ENCODE measurements at regions not wholly inside any gene's neighbourhood (a gene's known extent, or its start where the extent isn't known, plus 50 kb on each side); places are given as distances from the start of the nearest gene placed in this dataset.

DNA sequence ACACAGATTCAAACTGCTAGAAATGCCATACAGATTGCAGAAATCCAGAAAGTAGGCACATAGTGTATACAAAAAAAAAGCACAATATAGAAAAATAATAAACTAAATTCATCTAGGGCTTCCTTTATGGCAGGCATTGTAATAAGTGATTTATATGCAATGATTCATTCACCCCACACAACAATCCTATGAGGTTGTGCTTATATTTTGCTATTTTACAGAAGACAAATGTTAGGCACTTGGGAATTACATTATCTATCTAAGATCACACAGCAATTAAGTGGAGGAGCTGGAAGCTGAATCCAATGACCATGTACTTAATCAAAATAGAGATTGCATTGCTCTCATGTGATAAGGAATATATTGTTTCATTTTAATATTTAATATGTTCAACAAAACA, 225.7 kb upstream of the KCNK2 start (continued):
- TF ChIP-seq PLRG1 (conservative IDR thresholded peaks at IDR 0.05): no peak

DNA sequence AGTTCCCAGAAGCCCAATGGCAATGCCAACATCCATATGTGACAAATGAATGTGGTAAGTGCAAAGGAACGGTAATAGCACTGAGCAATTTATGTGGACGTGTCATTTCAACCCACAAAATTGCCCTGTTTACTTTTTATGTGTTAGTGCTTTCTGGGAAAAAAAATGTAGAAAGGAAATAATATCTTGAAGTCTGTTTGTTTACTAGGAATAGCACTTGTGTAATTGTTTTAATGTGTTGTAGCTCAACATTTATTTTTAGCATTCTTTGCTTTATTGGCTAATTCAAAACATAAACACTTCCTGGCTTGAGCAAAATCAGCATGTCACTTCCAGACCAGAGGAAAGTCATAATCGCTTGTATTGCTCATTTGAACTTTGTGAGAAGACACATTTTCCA, 224.8 kb upstream of the KCNK2 start:
- Histone ChIP-seq H3K27ac (ENCODE audit: extremely low read length, insufficient read depth, low read length) (no peak overlapping the region), H3K4me2 (ENCODE audit: low read depth, low read length) (no peak overlapping the region), H3K36me3 (replicated peaks in 1 of 2; ENCODE audit: control insufficient read depth in 1 of 2, insufficient read depth in 2 of 2, low read length in 2 of 2) (no peaks in the 10 kb centered on the region), H2AFZ (ENCODE audit: low read length) (no peak overlapping the region), H3K4me3 (replicated peaks in 1 of 3; ENCODE audit: insufficient read depth in 1 of 3, low read depth in 2 of 3, low read length in 3 of 3) (no peak overlapping the region), H3K9me3 (ENCODE audit: low read length) (no peaks in the 10 kb centered on the region), H3K4me1 (ENCODE audit: insufficient read depth, low read length) (no peaks in the 10 kb centered on the region), H3K9ac (ENCODE audit: insufficient read depth, low read depth, low read length) (no peak overlapping the region), H3K79me2 (ENCODE audit: insufficient read depth, low read length) (no peaks in the 10 kb centered on the region), H3K27me3 (ENCODE audit: control insufficient read depth in 1 of 2, insufficient read depth in 2 of 2, low read length in 2 of 2) (no peaks in the 10 kb centered on the region), H4K20me1 (ENCODE audit: insufficient read depth, low read length) (no peaks in the 10 kb centered on the region)
- in situ Hi-C loops (cut with HindIII; ENCODE audit: extremely low pct_ligation_motif_present, low pct_unique_long_range_greater_than_20kb): no loop called here
- CTCF ChIA-PET (ENCODE audit: low intra/inter-chr PET ratio, low total read pairs): no interaction called here
- no TSS peak for BruUV-seq (replicated peaks)
- ATAC-seq: no peak
- DNase-seq (ENCODE audit: low spot score): no peak
- WGBS (ENCODE audit: low lambda C conversion rate): 11% methylated on average over 3 of the region's 3 CpGs
- POLR2A ChIA-PET: no interaction called here
- intact Hi-C loops (cut with micrococcal nuclease; ENCODE audit: unreplicated experiment): no loop called here
- TF ChIP-seq ZNF530 (CRISPR knock-in tag; IDR thresholded peaks at IDR 0.05; ENCODE audit: low read depth): no peak
- TF ChIP-seq, protein P1, sequence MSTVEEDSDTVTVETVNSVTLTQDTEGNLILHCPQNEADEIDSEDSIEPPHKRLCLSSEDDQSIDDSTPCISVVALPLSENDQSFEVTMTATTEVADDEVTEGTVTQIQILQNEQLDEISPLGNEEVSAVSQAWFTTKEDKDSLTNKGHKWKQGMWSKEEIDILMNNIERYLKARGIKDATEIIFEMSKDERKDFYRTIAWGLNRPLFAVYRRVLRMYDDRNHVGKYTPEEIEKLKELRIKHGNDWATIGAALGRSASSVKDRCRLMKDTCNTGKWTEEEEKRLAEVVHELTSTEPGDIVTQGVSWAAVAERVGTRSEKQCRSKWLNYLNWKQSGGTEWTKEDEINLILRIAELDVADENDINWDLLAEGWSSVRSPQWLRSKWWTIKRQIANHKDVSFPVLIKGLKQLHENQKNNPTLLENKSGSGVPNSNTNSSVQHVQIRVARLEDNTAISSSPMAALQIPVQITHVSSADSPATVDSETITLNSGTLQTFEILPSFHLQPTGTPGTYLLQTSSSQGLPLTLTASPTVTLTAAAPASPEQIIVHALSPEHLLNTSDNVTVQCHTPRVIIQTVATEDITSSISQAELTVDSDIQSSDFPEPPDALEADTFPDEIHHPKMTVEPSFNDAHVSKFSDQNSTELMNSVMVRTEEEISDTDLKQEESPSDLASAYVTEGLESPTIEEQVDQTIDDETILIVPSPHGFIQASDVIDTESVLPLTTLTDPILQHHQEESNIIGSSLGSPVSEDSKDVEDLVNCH (CRISPR knock-in tag; IDR thresholded peaks at IDR 0.05): no peak
- no peak for TF ChIP-seq ARNTL (CRISPR knock-in tag; IDR thresholded peaks at IDR 0.05)
- TF ChIP-seq, protein P2, sequence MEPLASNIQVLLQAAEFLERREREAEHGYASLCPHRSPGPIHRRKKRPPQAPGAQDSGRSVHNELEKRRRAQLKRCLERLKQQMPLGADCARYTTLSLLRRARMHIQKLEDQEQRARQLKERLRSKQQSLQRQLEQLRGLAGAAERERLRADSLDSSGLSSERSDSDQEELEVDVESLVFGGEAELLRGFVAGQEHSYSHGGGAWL (CRISPR knock-in tag; IDR thresholded peaks at IDR 0.05): no peak
- TF ChIP-seq, protein P3, sequence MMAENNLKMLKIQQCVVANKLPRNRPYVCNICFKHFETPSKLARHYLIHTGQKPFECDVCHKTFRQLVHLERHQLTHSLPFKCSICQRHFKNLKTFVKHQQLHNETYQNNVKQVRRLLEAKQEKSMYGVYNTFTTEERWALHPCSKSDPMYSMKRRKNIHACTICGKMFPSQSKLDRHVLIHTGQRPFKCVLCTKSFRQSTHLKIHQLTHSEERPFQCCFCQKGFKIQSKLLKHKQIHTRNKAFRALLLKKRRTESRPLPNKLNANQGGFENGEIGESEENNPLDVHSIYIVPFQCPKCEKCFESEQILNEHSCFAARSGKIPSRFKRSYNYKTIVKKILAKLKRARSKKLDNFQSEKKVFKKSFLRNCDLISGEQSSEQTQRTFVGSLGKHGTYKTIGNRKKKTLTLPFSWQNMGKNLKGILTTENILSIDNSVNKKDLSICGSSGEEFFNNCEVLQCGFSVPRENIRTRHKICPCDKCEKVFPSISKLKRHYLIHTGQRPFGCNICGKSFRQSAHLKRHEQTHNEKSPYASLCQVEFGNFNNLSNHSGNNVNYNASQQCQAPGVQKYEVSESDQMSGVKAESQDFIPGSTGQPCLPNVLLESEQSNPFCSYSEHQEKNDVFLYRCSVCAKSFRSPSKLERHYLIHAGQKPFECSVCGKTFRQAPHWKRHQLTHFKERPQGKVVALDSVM (CRISPR knock-in tag; IDR thresholded peaks at IDR 0.05): no peak
- no peak for TF ChIP-seq CHCHD3 (CRISPR knock-in tag; IDR thresholded peaks at IDR 0.05)
- no peak for TF ChIP-seq MYNN (CRISPR knock-in tag; IDR thresholded peaks at IDR 0.05; ENCODE audit: low read depth)
- TF ChIP-seq ZNF773 (CRISPR knock-in tag; IDR thresholded peaks at IDR 0.05; ENCODE audit: borderline replicate concordance): no peak
- FAIRE-seq: no peak

All from HepG2 (cell line).